ENCODE measurements at regions not wholly inside any gene's neighbourhood (a gene's known extent, or its start where the extent isn't known, plus 50 kb on each side); places are given as distances from the start of the nearest gene placed in this dataset.

- TF ChIP-seq, protein P1, sequence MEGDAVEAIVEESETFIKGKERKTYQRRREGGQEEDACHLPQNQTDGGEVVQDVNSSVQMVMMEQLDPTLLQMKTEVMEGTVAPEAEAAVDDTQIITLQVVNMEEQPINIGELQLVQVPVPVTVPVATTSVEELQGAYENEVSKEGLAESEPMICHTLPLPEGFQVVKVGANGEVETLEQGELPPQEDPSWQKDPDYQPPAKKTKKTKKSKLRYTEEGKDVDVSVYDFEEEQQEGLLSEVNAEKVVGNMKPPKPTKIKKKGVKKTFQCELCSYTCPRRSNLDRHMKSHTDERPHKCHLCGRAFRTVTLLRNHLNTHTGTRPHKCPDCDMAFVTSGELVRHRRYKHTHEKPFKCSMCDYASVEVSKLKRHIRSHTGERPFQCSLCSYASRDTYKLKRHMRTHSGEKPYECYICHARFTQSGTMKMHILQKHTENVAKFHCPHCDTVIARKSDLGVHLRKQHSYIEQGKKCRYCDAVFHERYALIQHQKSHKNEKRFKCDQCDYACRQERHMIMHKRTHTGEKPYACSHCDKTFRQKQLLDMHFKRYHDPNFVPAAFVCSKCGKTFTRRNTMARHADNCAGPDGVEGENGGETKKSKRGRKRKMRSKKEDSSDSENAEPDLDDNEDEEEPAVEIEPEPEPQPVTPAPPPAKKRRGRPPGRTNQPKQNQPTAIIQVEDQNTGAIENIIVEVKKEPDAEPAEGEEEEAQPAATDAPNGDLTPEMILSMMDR (IDR thresholded peaks at IDR 0.05): no peak
These were observed 153.0 kb downstream of the ZFP36L2 start for GRCh38 chr2:43073401-43073825.

GRCh38 chr2:43071599-43072550 is 154.5 kb downstream of the ZFP36L2 start:
- TF ChIP-seq, protein P1 (IDR thresholded peaks at IDR 0.05): no peak

GRCh38 chr2:43070676-43071502 is 155.5 kb downstream of the ZFP36L2 start:
- TF ChIP-seq, protein P1 (IDR thresholded peaks at IDR 0.05): no peak

DNA sequence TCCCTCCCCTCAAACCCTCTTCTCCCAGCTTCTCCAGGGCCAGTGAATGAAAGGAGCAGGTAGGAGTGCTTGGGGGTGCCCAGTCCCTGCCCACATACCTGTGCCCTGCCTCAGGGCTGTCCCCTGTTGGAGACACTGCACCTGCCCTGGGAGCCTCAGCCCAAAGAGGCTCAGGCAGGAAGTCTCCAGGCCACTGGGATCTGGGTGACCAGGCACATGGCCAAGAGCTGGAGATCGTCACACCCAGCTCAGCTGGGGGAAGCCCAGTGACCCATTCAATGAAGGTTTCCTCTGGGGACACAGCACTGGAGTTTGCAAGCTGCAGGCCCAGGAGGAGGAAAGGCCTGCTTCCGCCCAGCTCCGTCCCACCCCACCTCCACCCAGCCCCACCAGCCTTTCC is 156.4 kb downstream of the ZFP36L2 start:
- TF ChIP-seq, protein P1 (IDR thresholded peaks at IDR 0.05): no peak

DNA sequence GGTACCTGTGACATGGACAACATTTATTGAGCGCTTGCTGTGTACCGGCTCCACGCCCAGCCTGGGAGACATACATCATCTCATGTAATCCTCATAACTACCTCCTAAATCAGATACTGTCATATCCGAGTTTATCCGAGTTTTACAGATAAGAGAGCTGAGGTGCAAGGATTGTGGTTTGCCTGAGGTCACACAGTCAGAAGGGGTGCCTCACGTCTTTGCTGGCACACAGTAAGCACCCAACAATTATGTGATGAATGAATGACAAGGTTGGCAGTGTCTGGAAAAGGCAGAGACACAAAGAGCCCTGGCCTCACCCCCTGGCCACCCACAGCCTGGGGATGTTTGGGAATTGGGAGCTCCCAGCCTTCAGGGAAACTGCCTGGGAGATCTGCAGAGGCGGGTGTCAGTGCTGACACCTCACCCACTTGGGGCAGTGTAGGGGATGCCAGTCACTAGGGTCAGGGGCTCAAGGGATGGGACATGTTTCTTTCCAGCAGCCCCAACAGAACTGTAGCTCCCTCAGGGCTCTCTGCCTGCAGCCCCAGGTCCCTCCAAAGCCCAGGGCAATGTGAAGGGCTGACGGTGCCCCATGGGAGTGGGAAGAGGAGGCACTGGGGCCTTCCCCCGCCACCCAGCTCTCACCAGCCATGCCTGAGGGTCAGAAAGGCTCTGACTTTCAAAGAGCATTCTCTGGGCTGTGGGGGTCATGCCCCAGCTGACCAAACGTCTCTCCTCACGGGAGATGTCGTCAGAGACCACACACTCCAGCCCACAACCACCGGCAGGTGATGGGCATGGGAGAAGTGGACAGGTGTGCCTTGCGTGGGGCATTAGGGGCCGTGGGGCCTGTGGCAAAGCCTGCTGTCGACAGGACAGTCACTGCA is 157.5 kb downstream of the ZFP36L2 start:
- TF ChIP-seq, protein P1 (IDR thresholded peaks at IDR 0.05): no peak

DNA sequence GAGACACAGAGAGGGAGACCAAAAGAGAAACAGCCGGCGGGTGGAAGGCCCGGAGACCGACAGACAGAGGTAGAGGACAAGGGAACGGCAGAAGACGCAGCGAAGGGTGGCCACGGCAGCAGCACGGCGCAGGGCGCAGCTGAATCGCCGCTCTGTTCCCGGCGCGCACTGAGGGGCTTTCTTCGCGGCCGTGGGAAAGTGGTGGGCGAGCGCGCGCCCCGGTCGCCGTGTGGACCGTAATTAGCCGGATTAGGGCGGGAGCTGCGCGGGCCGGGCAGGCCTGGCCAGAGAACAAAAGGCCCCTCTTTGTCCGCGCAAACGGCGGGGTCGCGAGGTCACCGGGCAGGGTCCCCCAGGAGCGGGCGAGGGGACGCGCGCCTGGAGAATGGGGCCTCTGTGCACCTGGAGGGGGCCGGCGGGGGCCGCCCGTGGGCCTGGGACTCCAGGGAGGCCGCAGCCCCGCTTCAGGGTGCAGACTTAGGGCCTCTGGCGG is 158.3 kb downstream of the ZFP36L2 start:
- TF ChIP-seq, protein P1 (IDR thresholded peaks at IDR 0.05): no peak

Data from LNCAP (cell line).